Endodermal cell (in vitro differentiated cells): ENCODE measurements at regions not wholly inside any gene's neighbourhood (a gene's known extent, or its start where the extent isn't known, plus 50 kb on each side); places are given as distances from the start of the nearest gene placed in this dataset.

Experiments
- DNase-seq: peaks from one replicate; pipeline ENCODE4 v3.0.0-alpha.2; 2017
- H3K27ac ChIP-seq: 2 replicates; pipeline ENCODE4 v1.5.1; 2013; ENCODE audit warnings: mild to moderate bottlenecking, low read depth, low read length, moderate library complexity
- H3K27me3 ChIP-seq: 2 replicates; pipeline ENCODE4 v1.6.1; 2013; ENCODE audit warnings: mild to moderate bottlenecking, low read length, moderate library complexity; ENCODE audit not compliant: insufficient read depth, control insufficient read depth, poor library complexity, severe bottlenecking
- H3K36me3 ChIP-seq: 2 replicates; pipeline ENCODE4 v1.7.0; 2013; ENCODE audit warnings: mild to moderate bottlenecking, low read length, moderate library complexity; ENCODE audit not compliant: control insufficient read depth, insufficient read depth
- H3K4me1 ChIP-seq: one replicate; pipeline ENCODE4 v1.7.0; 2013; ENCODE audit warnings: low read length; ENCODE audit not compliant: control insufficient read depth, insufficient read depth
- H3K4me3 ChIP-seq: 2 replicates; pipeline ENCODE4 v1.5.1; 2013; ENCODE audit warnings: mild to moderate bottlenecking, low read length, moderate library complexity
- H3K9ac ChIP-seq: 2 replicates; pipeline ENCODE4 v1.6.1; 2013; ENCODE audit warnings: mild to moderate bottlenecking, low read length, moderate library complexity; ENCODE audit not compliant: poor library complexity, severe bottlenecking; ENCODE audit errors: extremely low read depth
- H3K9me3 ChIP-seq: 2 replicates; pipeline ENCODE4 v1.6.1; 2013; ENCODE audit warnings: mild to moderate bottlenecking, low read length, moderate library complexity; ENCODE audit not compliant: control insufficient read depth
- H3K27ac Mint-ChIP-seq: 2 replicates; pipeline ENCODE4 v1.8.0; 2020; ENCODE audit warnings: mixed read lengths
- H3K27me3 Mint-ChIP-seq: 2 replicates; pipeline ENCODE4 v1.8.0; 2021; ENCODE audit warnings: mild to moderate bottlenecking, mixed read lengths; ENCODE audit not compliant: insufficient read depth
- H3K36me3 Mint-ChIP-seq: 2 replicates; pipeline ENCODE4 v1.8.0; 2020; ENCODE audit warnings: low read depth, mixed read lengths
- H3K4me1 Mint-ChIP-seq: 2 replicates; pipeline ENCODE4 v1.8.0; 2020; ENCODE audit warnings: mixed read lengths
- H3K4me3 Mint-ChIP-seq: 2 replicates; pipeline ENCODE4 v1.8.0; 2020; ENCODE audit warnings: mild to moderate bottlenecking, moderate library complexity, mixed read lengths
- H3K9me3 Mint-ChIP-seq: 2 replicates; pipeline ENCODE4 v1.8.0; 2020; ENCODE audit warnings: mild to moderate bottlenecking, mixed read lengths
- CTCF ChIP-seq: fragments of 200-600 bp; sonication (generic); conservative IDR thresholded peaks from 2 replicates; pipeline ENCODE4 v1.5.0; 2021; ENCODE audit warnings: antibody characterized with exemption, mild to moderate bottlenecking
- WGBS, 2 experiments: methylation state at CpG; one replicate each; pipeline versions ENCODE4 v1.1.5 to v1.1.7; 2013; ENCODE audit warnings: missing lambda C conversion rate in 2 of 2, mixed read lengths in 1 of 2; ENCODE audit not compliant: insufficient coverage in 1 of 2, insufficient read length in 1 of 2; 5-methylcytosine and 5-hydroxymethylcytosine counted together

- Mint-ChIP-seq H3K27ac (no peak overlapping the region), H3K4me3 (no peak overlapping the region), H3K4me1 (peaks cover 1% of the 10 kb centered on the region), H3K36me3 (no peaks in the 10 kb centered on the region), H3K27me3 (no peaks in the 10 kb centered on the region), H3K9me3 (peaks cover 2% of the 10 kb centered on the region)
- H3K4me3 ChIP-seq: no peak overlapping the region
- H3K9me3 ChIP-seq: no peaks in the 10 kb centered on the region
- no peaks in the 10 kb centered on the region for H3K4me1 ChIP-seq
- no peak for TF ChIP-seq CTCF
- no peak for DNase-seq
- H3K36me3 ChIP-seq: no peaks in the 10 kb centered on the region
- no peak overlapping the region for H3K9ac ChIP-seq
- WGBS, 2 experiments: 50 to 62% methylated on average over 2 to 3 of the region's 3 CpGs
- no peak overlapping the region for H3K27ac ChIP-seq
- H3K27me3 ChIP-seq: no peaks in the 10 kb centered on the region
Observed at GRCh38 chr4:75232546-75232945, 281.7 kb downstream of the RCHY1 start.

- Mint-ChIP-seq H3K9me3 (peaks cover 5% of the 10 kb centered on the region), H3K27ac (no peak overlapping the region), H3K27me3 (no peaks in the 10 kb centered on the region), H3K36me3 (no peaks in the 10 kb centered on the region), H3K4me1 (peaks cover 1% of the 10 kb centered on the region), H3K4me3 (no peak overlapping the region)
- H3K4me3 ChIP-seq: no peak overlapping the region
- 86 to 90% methylated on average over 2 to 3 of the region's 3 CpGs for WGBS, 2 experiments
- no peaks in the 10 kb centered on the region for H3K4me1 ChIP-seq
- no peaks in the 10 kb centered on the region for H3K9me3 ChIP-seq
- TF ChIP-seq CTCF: no peak
- no peak for DNase-seq
- H3K27me3 ChIP-seq: no peaks in the 10 kb centered on the region
- no peak overlapping the region for H3K27ac ChIP-seq
- no peaks in the 10 kb centered on the region for H3K36me3 ChIP-seq
- H3K9ac ChIP-seq: no peak overlapping the region
Observed at GRCh38 chr4:75229806-75230570, 284.2 kb downstream of the RCHY1 start.

GRCh38 chr4:75213480-75213879, 280.6 kb downstream of the PARM1 start:
- H3K4me1 ChIP-seq: peaks cover 5% of the 10 kb centered on the region
- Mint-ChIP-seq H3K9me3 (peaks cover 14% of the 10 kb centered on the region), H3K4me3 (no peak overlapping the region), H3K36me3 (no peaks in the 10 kb centered on the region), H3K4me1 (peaks cover 11% of the 10 kb centered on the region), H3K27ac (no peak overlapping the region), H3K27me3 (no peaks in the 10 kb centered on the region)
- no peaks in the 10 kb centered on the region for H3K9me3 ChIP-seq
- no peak overlapping the region for H3K27ac ChIP-seq
- no peaks in the 10 kb centered on the region for H3K27me3 ChIP-seq
- no peak for TF ChIP-seq CTCF
- WGBS, 2 experiments: 92% methylated on average over 2 of the region's 2 CpGs; no CpG with 5 or more reads in 1 of the 2 experiments
- no peak for DNase-seq
- no peak overlapping the region for H3K4me3 ChIP-seq
- H3K9ac ChIP-seq: no peak overlapping the region
- no peaks in the 10 kb centered on the region for H3K36me3 ChIP-seq
